Upper lobe of right lung (tissue), 1 donor: ENCODE measurements at regions not wholly inside any gene's neighbourhood (a gene's known extent, or its start where the extent isn't known, plus 50 kb on each side); places are given as distances from the start of the nearest gene placed in this dataset.
"Not testable (repeated sequence)": the region's sequence is repeated elsewhere in the genome, so short reads cannot be mapped to it uniquely, and the experiment has no call there.

Experiments used
- ATAC-seq: fragments of 200-7000 bp; cut with Tn5 transposase; one replicate; pipeline ENCODE4 v1.9.1; 2020; ENCODE audit warnings: mild to moderate bottlenecking, moderate library complexity
- DNase-seq: peaks from one replicate; pipeline ENCODE4 v3.0.0-alpha.2; 2020
- H3K27ac ChIP-seq: fragments of 200-600 bp; one replicate; pipeline ENCODE4 v1.8.0; 2022
- H3K27me3 ChIP-seq: fragments of 200-600 bp; one replicate; pipeline ENCODE4 v1.8.0; 2022; ENCODE audit warnings: mild to moderate bottlenecking
- H3K36me3 ChIP-seq: fragments of 200-600 bp; one replicate; pipeline ENCODE4 v1.8.0; 2022
- H3K4me1 ChIP-seq: fragments of 200-600 bp; one replicate; pipeline ENCODE4 v1.8.0; 2022
- H3K4me3 ChIP-seq: fragments of 200-600 bp; one replicate; pipeline ENCODE4 v1.8.0; 2022; ENCODE audit warnings: mild to moderate bottlenecking
- H3K9me3 ChIP-seq: fragments of 200-600 bp; one replicate; pipeline ENCODE4 v1.8.0; 2022
- intact Hi-C: fragments of 100-400 bp; cut with DNase I; formaldehyde crosslinking; loops from one replicate; pipeline ENCODE4 v1.11.0; 2022
- TF ChIP-seq, protein P1 (sequence below): fragments of 200-600 bp; IDR thresholded peaks from one replicate; pipeline ENCODE4 v1.8.0; 2022; ENCODE audit warnings: antibody characterized with exemption
- donor health status: DM: no; HTN: yes; CAD: no; lungs with severe emphysema.

DNA sequence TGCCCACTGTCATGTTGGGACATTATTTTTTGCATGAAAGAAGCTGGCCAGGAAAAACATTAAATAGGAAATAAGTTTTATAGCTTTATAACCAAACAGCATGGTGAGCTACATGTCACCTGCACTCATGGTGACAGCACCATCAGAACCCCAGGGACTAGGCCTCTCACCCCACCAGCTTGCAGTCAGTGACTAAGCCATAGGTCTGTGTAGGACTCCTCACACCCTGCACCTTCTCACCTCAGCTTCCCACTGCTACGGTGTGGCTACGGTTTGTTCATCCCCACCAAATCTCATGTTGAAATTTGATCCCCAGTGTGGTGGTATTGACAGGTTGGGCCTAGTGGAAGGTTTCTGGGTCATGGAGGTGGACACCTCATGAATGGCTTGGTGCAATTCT is 161.3 kb upstream of the VIPR2 start:
- no peak overlapping the region for H3K4me3 ChIP-seq
- intact Hi-C loops, result no loop called here
- no peaks in the 10 kb centered on the region for H3K9me3 ChIP-seq
- H3K27me3 ChIP-seq, result no peaks in the 10 kb centered on the region
- no peak overlapping the region for H3K27ac ChIP-seq
- no peak for DNase-seq
- H3K4me1 ChIP-seq, result no peaks in the 10 kb centered on the region
- H3K36me3 ChIP-seq, result no peaks in the 10 kb centered on the region
- no peak for ATAC-seq
- TF ChIP-seq, protein P1, sequence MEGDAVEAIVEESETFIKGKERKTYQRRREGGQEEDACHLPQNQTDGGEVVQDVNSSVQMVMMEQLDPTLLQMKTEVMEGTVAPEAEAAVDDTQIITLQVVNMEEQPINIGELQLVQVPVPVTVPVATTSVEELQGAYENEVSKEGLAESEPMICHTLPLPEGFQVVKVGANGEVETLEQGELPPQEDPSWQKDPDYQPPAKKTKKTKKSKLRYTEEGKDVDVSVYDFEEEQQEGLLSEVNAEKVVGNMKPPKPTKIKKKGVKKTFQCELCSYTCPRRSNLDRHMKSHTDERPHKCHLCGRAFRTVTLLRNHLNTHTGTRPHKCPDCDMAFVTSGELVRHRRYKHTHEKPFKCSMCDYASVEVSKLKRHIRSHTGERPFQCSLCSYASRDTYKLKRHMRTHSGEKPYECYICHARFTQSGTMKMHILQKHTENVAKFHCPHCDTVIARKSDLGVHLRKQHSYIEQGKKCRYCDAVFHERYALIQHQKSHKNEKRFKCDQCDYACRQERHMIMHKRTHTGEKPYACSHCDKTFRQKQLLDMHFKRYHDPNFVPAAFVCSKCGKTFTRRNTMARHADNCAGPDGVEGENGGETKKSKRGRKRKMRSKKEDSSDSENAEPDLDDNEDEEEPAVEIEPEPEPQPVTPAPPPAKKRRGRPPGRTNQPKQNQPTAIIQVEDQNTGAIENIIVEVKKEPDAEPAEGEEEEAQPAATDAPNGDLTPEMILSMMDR, result no peak

DNA sequence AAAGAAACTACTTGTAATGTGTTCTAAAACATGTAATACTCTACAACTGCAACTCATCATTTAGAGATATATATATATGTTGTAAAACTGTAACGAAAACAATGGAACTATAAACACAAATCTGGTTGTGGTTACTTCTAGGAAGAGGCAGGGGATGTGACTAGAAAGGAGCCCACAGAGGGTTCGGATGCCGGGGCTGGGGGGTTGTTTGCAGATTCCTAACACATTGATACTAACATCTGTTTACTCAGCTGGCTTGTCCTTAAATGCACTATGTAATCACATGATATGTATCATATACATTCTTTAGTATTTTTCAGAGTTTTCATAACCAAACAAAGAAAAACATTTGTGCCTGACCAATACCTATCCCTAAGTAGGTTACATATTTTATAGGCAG is 160.5 kb upstream of the VIPR2 start:
- H3K4me1 ChIP-seq, DNase-seq, H3K27me3 ChIP-seq, H3K9me3 ChIP-seq, H3K36me3 ChIP-seq, H3K27ac ChIP-seq, intact Hi-C loops, ATAC-seq, H3K4me3 ChIP-seq: not testable (repeated sequence)

DNA sequence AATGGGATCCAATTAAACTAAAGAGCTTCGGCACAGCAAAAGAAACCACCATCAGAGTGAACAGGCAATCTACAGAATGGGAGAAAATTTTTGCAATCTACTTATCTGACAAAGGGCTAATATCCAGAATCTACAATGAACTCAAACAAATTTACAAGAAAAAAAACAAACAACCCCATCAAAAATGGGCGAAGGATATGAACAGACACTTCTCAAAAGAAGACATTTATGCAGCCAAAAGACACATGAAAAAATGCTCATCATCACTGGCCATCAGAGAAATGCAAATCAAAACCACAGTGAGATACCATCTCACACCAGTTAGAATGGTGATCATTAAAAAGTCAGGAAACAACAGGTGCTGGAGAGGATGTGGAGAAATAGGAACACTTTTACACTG is 158.8 kb upstream of the VIPR2 start:
- H3K9me3 ChIP-seq, DNase-seq, ATAC-seq, H3K4me3 ChIP-seq, H3K27ac ChIP-seq, H3K36me3 ChIP-seq, intact Hi-C loops, H3K4me1 ChIP-seq, H3K27me3 ChIP-seq: not testable (repeated sequence)

DNA sequence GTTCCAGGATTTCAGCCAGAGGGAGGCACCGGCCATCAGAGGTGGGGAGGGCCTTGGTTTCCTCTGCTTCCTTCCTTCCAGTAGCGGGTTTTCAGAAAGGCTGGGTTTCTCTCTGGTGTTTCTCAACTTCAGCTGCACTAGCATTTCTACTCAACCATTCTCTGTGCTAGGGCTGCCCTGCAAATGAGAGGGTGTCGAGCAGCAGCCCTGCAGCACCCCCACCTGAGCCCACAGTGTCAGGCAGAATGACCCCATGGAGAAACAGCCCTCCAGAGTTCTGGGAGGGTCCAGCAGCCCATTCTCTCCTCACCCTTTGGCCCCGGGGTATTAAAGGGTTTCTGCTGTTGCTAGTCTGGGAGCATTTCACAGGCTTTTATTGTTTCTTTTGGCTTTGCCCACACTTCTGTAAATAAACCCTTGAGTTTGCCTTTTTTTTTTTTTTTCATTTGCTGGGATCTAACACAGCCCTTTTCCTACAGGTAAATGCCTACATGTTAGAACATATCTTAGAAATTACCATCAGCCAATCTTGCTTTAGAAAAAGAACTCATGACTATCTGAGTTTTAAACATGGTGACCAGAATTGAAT is 151.5 kb upstream of the VIPR2 start:
- no peak for ATAC-seq
- H3K9me3 ChIP-seq, result no peaks in the 10 kb centered on the region
- intact Hi-C loops, result no loop called here
- H3K4me3 ChIP-seq, result no peak overlapping the region
- no peaks in the 10 kb centered on the region for H3K4me1 ChIP-seq
- H3K36me3 ChIP-seq, result no peaks in the 10 kb centered on the region
- H3K27ac ChIP-seq, result no peak overlapping the region
- no peak for DNase-seq
- no peaks in the 10 kb centered on the region for H3K27me3 ChIP-seq
- TF ChIP-seq, protein P1, result no peak

DNA sequence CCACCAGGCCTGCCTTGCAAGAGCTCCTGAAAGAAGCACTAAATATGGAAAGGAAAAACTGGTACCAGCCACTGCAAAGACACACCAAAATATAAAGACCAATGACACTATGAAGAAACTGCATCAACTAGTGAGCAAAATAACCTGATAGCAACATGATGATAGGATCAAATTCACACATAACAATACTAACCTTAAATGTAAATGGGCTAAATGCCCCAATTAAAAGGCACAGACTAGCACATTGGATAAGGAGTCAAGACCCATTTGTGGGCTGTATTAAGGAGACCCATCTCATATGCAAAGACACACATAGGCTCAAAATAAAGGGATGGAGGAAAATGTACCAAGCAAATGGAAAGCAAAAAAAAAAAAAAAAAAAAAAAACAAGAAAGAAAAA is 141.8 kb upstream of the VIPR2 start:
- DNase-seq, H3K4me3 ChIP-seq, ATAC-seq, H3K36me3 ChIP-seq, H3K9me3 ChIP-seq, intact Hi-C loops, H3K27ac ChIP-seq, H3K27me3 ChIP-seq, H3K4me1 ChIP-seq: not testable (repeated sequence)

DNA sequence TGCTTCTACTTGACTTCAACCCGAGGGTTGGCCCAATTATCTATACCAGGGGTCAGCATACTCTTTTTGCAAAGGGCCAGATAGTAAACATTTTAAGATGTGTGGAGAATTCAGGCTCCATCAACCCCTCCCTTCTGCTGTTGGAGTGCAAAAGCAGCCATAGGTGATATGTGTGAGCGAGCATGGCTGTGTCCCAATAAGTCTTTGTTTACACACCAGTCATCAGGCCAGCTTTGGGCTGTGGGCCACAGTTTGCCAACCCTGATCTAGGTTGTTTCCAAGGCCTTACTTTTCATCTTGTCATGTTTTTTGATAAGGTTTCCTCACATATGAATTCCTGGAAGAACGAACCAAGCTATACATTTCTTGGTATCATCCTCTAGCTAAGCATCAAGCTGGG is 136.9 kb upstream of the VIPR2 start:
- ATAC-seq (no peak), DNase-seq (no peak)
- TF ChIP-seq, protein P1, result no peak
- H3K27me3 ChIP-seq, result peaks cover 5% of the 10 kb centered on the region
- no peaks in the 10 kb centered on the region for H3K9me3 ChIP-seq
- no peaks in the 10 kb centered on the region for H3K36me3 ChIP-seq
- H3K27ac ChIP-seq, result no peak overlapping the region
- intact Hi-C loops, result no loop called here
- no peaks in the 10 kb centered on the region for H3K4me1 ChIP-seq
- no peak overlapping the region for H3K4me3 ChIP-seq

DNA sequence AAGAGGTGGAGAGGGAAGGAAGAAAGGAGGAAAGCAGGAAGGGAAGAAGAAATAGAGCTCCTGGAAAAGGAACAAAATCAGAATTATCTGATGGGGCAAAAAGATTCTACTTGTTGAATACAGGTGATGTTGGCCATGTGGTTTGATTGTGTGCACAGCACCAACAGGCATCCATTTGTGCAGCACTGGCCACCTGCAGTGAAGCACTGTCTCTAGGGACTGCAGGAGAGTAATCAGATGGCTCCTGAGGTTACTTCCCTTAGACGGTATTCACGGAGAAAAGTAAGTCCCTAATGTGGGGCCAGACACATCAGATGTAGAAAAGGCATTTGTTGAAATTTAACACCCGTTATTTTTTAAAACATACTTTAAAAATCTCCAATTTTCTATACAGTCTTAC is 135.3 kb upstream of the VIPR2 start:
- H3K9me3 ChIP-seq, result no peaks in the 10 kb centered on the region
- no peak for DNase-seq
- H3K4me3 ChIP-seq, result no peak overlapping the region
- H3K36me3 ChIP-seq, result no peaks in the 10 kb centered on the region
- TF ChIP-seq, protein P1, result no peak
- H3K27ac ChIP-seq, result no peak overlapping the region
- no peaks in the 10 kb centered on the region for H3K4me1 ChIP-seq
- ATAC-seq, result no peak
- intact Hi-C loops, result no loop called here
- peaks cover 5% of the 10 kb centered on the region for H3K27me3 ChIP-seq
